Neuronal stem cell (in vitro differentiated cells): ENCODE measurements at regions not wholly inside any gene's neighbourhood (a gene's known extent, or its start where the extent isn't known, plus 50 kb on each side); places are given as distances from the start of the nearest gene placed in this dataset.

Experiments used
- DNase-seq: peaks from one replicate; pipeline ENCODE4 v3.0.0-alpha.2; 2013; ENCODE audit warnings: low spot score
- H2AFZ ChIP-seq: one replicate; pipeline ENCODE4 v1.6.1; 2013; ENCODE audit warnings: mild to moderate bottlenecking, low read length, inconsistent platforms
- H2AK5ac ChIP-seq: 2 replicates; pipeline ENCODE4 v1.6.1; 2013; ENCODE audit warnings: low read depth, mild to moderate bottlenecking, inconsistent platforms, low read length, moderate library complexity, mixed read lengths
- H2BK120ac ChIP-seq: 2 replicates; pipeline ENCODE4 v1.6.1; 2013; ENCODE audit warnings: low read depth, mild to moderate bottlenecking, inconsistent platforms, low read length, moderate library complexity, mixed read lengths
- H2BK12ac ChIP-seq: one replicate; pipeline ENCODE4 v1.6.1; 2013; ENCODE audit warnings: low read length, inconsistent platforms
- H2BK15ac ChIP-seq: 2 replicates; pipeline ENCODE4 v1.6.1; 2013; ENCODE audit warnings: mild to moderate bottlenecking, low read length, inconsistent platforms, mixed read lengths
- H2BK5ac ChIP-seq: one replicate; pipeline ENCODE4 v1.6.1; 2013; ENCODE audit warnings: inconsistent platforms, mild to moderate bottlenecking, low read length, moderate library complexity
- H3K14ac ChIP-seq: one replicate; pipeline ENCODE4 v1.6.1; 2013; ENCODE audit warnings: low read length, inconsistent platforms
- H3K18ac ChIP-seq: 2 replicates; pipeline ENCODE4 v1.6.1; 2013; ENCODE audit warnings: low read length, inconsistent platforms
- H3K23ac ChIP-seq: 2 replicates; pipeline ENCODE4 v1.6.1; 2013; ENCODE audit warnings: low read depth, mild to moderate bottlenecking, mixed read lengths, low read length, inconsistent platforms; ENCODE audit not compliant: poor library complexity
- H3K27ac ChIP-seq: replicated peaks from 3 replicates; pipeline ENCODE4 v1.5.1; 2013; ENCODE audit warnings: low read length, inconsistent platforms
- H3K27me3 ChIP-seq, 3 experiments: 2 replicates each; pipeline ENCODE4 v1.6.1; 2013; ENCODE audit warnings: low read length in 3 of 3, mild to moderate bottlenecking in 2 of 3, inconsistent platforms in 1 of 3, low read depth in 1 of 3, mixed read lengths in 1 of 3, moderate library complexity in 1 of 3; ENCODE audit not compliant: control insufficient read depth in 3 of 3, insufficient read depth in 3 of 3
- H3K36me3 ChIP-seq, 2 donors: replicated peaks in 1 of 2; 2 replicates each; pipeline ENCODE4 v1.6.1; 2013; ENCODE audit warnings: low read length in 2 of 2; ENCODE audit not compliant: control insufficient read depth in 2 of 2, insufficient read depth in 2 of 2
- H3K4ac ChIP-seq: 2 replicates; pipeline ENCODE4 v1.6.1; 2013; ENCODE audit warnings: inconsistent platforms, mild to moderate bottlenecking, low read length, moderate library complexity
- H3K4me1 ChIP-seq, 2 donors: 1 replicate in 1 of 2; 2 replicates in 1 of 2; pipeline ENCODE4 v1.6.1; 2013; ENCODE audit warnings: low read length in 2 of 2, low read depth in 1 of 2; ENCODE audit not compliant: control insufficient read depth in 2 of 2, insufficient read depth in 1 of 2
- H3K4me2 ChIP-seq: one replicate; pipeline ENCODE4 v1.6.1; 2013; ENCODE audit warnings: mild to moderate bottlenecking, low read length, inconsistent platforms; ENCODE audit not compliant: insufficient read depth, poor library complexity, severe bottlenecking
- H3K4me3 ChIP-seq, 2 donors: 2 replicates each; pipeline ENCODE4 v1.5.1; 2013; ENCODE audit warnings: low read length in 2 of 2, mild to moderate bottlenecking in 2 of 2, inconsistent platforms in 1 of 2, moderate library complexity in 1 of 2
- H3K79me1 ChIP-seq: one replicate; pipeline ENCODE4 v1.6.1; 2013; ENCODE audit warnings: low read depth, mild to moderate bottlenecking, inconsistent platforms, low read length, moderate library complexity
- H3K9ac ChIP-seq: one replicate; pipeline ENCODE4 v1.6.1; 2013; ENCODE audit warnings: mild to moderate bottlenecking, low read depth, low read length, inconsistent platforms; ENCODE audit not compliant: poor library complexity
- H3K9me3 ChIP-seq, 2 donors: replicated peaks in 1 of 2; 2 replicates each; pipeline versions ENCODE3 to v1.6.1; 2013; ENCODE audit warnings: low read length in 2 of 2, mild to moderate bottlenecking in 2 of 2, inconsistent platforms in 1 of 2, low read depth in 1 of 2, mixed read lengths in 1 of 2, moderate library complexity in 1 of 2; ENCODE audit not compliant: control insufficient read depth in 2 of 2, insufficient read depth in 1 of 2
- H4K8ac ChIP-seq: one replicate; pipeline ENCODE4 v1.6.1; 2013; ENCODE audit warnings: low read depth, mild to moderate bottlenecking, inconsistent platforms, low read length, moderate library complexity
- H4K91ac ChIP-seq: one replicate; pipeline ENCODE4 v1.6.1; 2013; ENCODE audit warnings: low read length, low read depth, mild to moderate bottlenecking, inconsistent platforms; ENCODE audit not compliant: poor library complexity
- WGBS, 2 donors: extraction: QIAGEN DNeasy Blood & Tissue Kit; methylation state at CpG; one replicate each; pipeline ENCODE4 v1.1.7; 2013; ENCODE audit warnings: missing lambda C conversion rate in 2 of 2, mixed read lengths in 1 of 2; ENCODE audit not compliant: insufficient read length in 2 of 2, insufficient replicate concordance in 1 of 2; ENCODE audit errors: extremely low coverage in 2 of 2; 5-methylcytosine and 5-hydroxymethylcytosine counted together

DNA sequence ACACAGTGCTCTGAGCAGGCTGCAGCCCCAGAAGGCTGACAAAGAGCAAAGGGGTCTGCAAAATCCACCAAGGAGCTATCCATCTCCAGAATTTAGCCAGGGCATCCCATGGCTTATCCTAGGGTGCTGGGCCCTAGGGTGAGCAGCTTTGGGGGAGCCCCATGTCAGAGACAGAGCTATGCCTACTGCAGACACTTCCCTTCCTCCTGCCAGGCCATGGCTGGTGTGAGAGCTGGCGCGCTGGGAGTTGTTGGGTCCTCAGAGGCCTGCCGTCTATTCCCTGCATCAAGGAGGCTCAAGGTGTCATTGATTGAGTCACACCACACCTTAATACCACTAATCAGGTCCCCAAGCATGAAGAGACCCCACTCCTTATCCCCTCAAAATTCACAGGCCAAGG lies 85.3 kb upstream of the TP53I11 start:
- no peak overlapping the region for H3K27ac ChIP-seq
- peaks cover 0 to 10% of the 10 kb centered on the region in 2 donors for H3K9me3 ChIP-seq
- no peak for DNase-seq
- H2AK5ac ChIP-seq, result no peak overlapping the region
- no peak overlapping the region for H2BK15ac ChIP-seq
- H3K18ac ChIP-seq, result no peak overlapping the region
- H2BK12ac ChIP-seq, result no peak overlapping the region
- peaks cover 0 to 3% (median 0%) of the 10 kb centered on the region in 3 experiments for H3K27me3 ChIP-seq
- H3K23ac ChIP-seq, result no peak overlapping the region
- no peak overlapping the region for H4K8ac ChIP-seq
- H3K36me3 ChIP-seq, result no peaks in the 10 kb centered on the region
- H4K91ac ChIP-seq, result no peak overlapping the region
- no peaks in the 10 kb centered on the region for H3K4me1 ChIP-seq
- WGBS, 2 donors, result no CpG with 5 or more reads among the region's 3 CpGs
- H2AFZ ChIP-seq, result no peak overlapping the region
- H3K14ac ChIP-seq, result no peak overlapping the region
- H3K4ac ChIP-seq, result no peak overlapping the region
- H3K79me1 ChIP-seq, result no peaks in the 10 kb centered on the region
- H3K4me3 ChIP-seq, result no peak overlapping the region
- no peak overlapping the region for H3K4me2 ChIP-seq
- no peak overlapping the region for H2BK120ac ChIP-seq
- H3K9ac ChIP-seq, result no peak overlapping the region
- H2BK5ac ChIP-seq, result no peak overlapping the region

DNA sequence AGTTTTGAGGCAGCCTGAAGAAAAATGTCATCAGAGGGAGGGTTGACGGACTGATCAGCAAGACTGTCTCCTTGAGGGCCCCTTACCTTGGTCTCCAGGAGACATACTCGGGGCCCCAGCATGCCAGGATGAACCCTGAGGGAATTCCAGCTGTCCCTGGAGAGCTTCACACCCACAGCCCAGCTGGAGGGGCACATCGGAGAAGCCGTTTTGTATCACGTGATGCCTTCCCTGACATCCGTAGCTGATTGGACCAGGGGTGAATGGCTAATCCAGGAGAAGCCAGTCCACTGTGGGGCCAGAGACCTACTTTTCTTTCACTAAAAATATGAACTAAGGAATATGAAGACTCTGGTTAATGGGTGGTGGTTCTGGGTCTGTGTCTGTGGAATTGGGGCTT lies 86.0 kb upstream of the TP53I11 start:
- Histone ChIP-seq H3K23ac (no peak overlapping the region), H2BK12ac (no peak overlapping the region), H2AFZ (no peak overlapping the region), H2BK15ac (peak overlapping the region; percentile 23), H3K27ac (no peak overlapping the region), H2BK5ac (no peak overlapping the region), H3K9me3 (peaks cover 0 to 10% of the 10 kb centered on the region in 2 donors), H3K4me3 (no peak overlapping the region), H3K4me1 (peaks cover 0 to 5% of the 10 kb centered on the region in 2 donors), H2BK120ac (no peak overlapping the region), H3K4me2 (no peak overlapping the region), H3K4ac (no peak overlapping the region), H4K91ac (no peak overlapping the region), H3K9ac (no peak overlapping the region), H3K14ac (no peak overlapping the region), H3K36me3 (no peaks in the 10 kb centered on the region), H4K8ac (no peak overlapping the region), H3K79me1 (no peaks in the 10 kb centered on the region), H3K27me3 (peaks cover 0 to 9% (median 0%) of the 10 kb centered on the region in 3 experiments), H3K18ac (no peak overlapping the region), H2AK5ac (no peak overlapping the region)
- WGBS, 2 donors, result no CpG with 5 or more reads among the region's 6 CpGs
- DNase-seq, result no peak

DNA sequence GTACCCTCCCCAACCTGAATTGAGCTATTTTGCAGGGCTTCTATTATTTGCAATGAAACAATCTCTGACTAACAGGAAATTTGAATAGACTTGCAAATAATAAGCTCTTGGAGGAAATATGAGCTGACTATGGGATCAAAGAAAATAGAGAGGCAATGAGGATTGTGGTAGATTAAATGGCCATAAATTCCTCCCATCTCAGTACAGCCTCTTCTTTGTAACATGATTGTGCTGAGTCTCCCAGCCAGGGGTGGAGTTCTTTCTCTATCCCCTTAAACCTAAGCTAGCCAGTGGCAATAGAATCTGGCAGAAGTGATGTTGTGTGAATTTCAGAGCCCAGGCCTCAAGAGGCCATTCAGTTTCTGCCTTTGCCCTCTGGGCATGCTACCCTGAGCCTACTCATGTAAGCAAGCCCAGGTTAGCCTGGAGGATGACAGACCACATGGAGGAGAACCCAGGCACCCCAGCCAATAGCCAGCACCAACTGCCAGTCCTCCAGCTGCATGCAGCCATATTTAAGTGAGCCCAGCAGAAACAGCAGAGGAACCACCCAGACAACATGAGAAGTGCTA lies 86.8 kb upstream of the TP53I11 start:
- Histone ChIP-seq H2BK15ac (no peak overlapping the region), H3K4me1 (peaks cover 0 to 10% of the 10 kb centered on the region in 2 donors), H3K27me3 (peaks cover 0 to 12% (median 0%) of the 10 kb centered on the region in 3 experiments), H3K4me2 (no peak overlapping the region), H2BK5ac (no peak overlapping the region), H3K27ac (no peak overlapping the region), H4K8ac (no peak overlapping the region), H3K4me3 (no peak overlapping the region), H3K79me1 (no peaks in the 10 kb centered on the region), H2BK120ac (no peak overlapping the region), H2AK5ac (no peak overlapping the region), H3K9ac (no peak overlapping the region), H3K18ac (no peak overlapping the region), H3K36me3 (no peaks in the 10 kb centered on the region), H3K14ac (no peak overlapping the region), H2BK12ac (no peak overlapping the region), H3K23ac (no peak overlapping the region), H3K9me3 (peaks cover 0 to 10% of the 10 kb centered on the region in 2 donors), H4K91ac (no peak overlapping the region), H3K4ac (no peak overlapping the region), H2AFZ (no peak overlapping the region)
- no peak for DNase-seq

DNA sequence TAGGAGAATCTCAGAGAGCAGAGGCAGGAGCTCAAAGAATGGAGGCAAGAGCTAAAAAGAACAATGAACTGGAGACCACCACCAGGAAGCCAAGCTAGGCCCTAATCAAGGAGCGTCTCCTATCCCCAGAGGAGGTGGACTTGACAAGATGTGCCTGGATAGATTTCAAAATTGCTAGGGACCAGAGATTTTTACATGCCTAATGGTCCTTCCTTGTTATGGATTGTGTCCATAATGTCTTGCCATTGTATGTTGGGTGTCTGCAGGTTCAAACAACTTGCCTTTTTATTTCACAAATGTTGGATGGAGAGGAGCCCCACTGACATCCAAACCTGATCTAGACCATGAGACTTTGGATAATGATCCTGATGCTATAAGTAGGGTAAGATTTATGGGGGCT lies 88.2 kb upstream of the TP53I11 start:
- no peak overlapping the region for H2BK15ac ChIP-seq
- no CpG with 5 or more reads among the region's 1 CpG for WGBS, 2 donors
- H3K27ac ChIP-seq, result no peak overlapping the region
- H2BK5ac ChIP-seq, result no peak overlapping the region
- no peak overlapping the region for H2AFZ ChIP-seq
- H4K91ac ChIP-seq, result no peak overlapping the region
- no peak overlapping the region for H3K9ac ChIP-seq
- peaks cover 0 to 10% of the 10 kb centered on the region in 2 donors for H3K9me3 ChIP-seq
- H2BK120ac ChIP-seq, result no peak overlapping the region
- no peak overlapping the region for H4K8ac ChIP-seq
- DNase-seq, result no peak
- no peak overlapping the region for H3K14ac ChIP-seq
- no peak overlapping the region for H3K4me3 ChIP-seq
- H2AK5ac ChIP-seq, result no peak overlapping the region
- no peak overlapping the region for H3K4ac ChIP-seq
- H3K27me3 ChIP-seq, result peaks cover 0 to 9% (median 0%) of the 10 kb centered on the region in 3 experiments
- H3K4me1 ChIP-seq, result peaks cover 0 to 10% of the 10 kb centered on the region in 2 donors
- H3K23ac ChIP-seq, result no peak overlapping the region
- H3K36me3 ChIP-seq, result no peaks in the 10 kb centered on the region
- H2BK12ac ChIP-seq, result no peak overlapping the region
- H3K4me2 ChIP-seq, result no peak overlapping the region
- no peak overlapping the region for H3K18ac ChIP-seq
- H3K79me1 ChIP-seq, result no peaks in the 10 kb centered on the region
